NCI-H748 (cell line): ENCODE measurements at regions not wholly inside any gene's neighbourhood (a gene's known extent, or its start where the extent isn't known, plus 50 kb on each side); places are given as distances from the start of the nearest gene placed in this dataset.

Experiments
- DNase-seq: peaks from one replicate; lab custom pipeline; 2025; ENCODE audit not compliant: unreplicated experiment; lab: John Stamatoyannopoulos, UW

DNA sequence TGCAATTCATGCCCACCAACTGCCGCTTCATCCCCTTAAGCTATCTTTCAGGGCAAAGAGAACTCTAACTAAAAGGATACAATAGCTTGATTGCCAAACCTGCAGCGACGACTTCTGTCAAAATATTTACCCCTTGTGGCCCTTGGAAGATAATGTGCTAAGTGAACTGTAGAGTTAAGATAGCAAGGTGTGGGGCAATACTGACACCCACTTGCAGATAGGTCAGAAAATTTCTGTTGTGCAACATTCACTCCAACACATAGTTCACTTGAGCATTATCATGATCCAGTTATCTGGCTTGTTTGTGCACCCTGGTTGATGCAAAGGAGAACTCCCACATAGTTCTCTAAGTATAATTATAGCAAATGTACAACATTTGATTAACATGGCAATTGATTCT is 55.6 kb downstream of the RHOXF2B start:
- no peak for DNase-seq

DNA sequence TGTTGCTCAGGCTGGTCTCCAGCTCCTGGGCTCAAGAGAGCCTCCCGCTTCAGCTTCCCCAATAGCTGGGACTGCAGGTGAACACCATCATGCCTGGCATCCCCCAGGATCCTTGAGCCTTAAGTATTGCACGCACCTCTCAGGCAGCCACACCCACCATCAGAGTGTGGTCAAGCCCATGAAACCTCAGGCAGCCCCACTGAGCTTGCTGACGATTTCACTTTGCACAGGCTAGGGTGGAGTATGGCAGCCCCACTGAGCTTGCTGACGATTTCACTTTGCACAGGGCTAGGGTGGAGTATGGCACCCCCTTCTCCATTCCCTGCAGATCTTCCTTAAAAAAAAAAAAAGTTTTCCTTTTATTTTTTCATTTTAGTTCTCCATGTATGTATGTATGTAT is 57.2 kb downstream of the RHOXF2B start:
- DNase-seq = no peak

GRCh38 chrX:120016068-120016441 is 61.4 kb downstream of the RHOXF2B start:
- DNase-seq = peak; percentile 35

DNA sequence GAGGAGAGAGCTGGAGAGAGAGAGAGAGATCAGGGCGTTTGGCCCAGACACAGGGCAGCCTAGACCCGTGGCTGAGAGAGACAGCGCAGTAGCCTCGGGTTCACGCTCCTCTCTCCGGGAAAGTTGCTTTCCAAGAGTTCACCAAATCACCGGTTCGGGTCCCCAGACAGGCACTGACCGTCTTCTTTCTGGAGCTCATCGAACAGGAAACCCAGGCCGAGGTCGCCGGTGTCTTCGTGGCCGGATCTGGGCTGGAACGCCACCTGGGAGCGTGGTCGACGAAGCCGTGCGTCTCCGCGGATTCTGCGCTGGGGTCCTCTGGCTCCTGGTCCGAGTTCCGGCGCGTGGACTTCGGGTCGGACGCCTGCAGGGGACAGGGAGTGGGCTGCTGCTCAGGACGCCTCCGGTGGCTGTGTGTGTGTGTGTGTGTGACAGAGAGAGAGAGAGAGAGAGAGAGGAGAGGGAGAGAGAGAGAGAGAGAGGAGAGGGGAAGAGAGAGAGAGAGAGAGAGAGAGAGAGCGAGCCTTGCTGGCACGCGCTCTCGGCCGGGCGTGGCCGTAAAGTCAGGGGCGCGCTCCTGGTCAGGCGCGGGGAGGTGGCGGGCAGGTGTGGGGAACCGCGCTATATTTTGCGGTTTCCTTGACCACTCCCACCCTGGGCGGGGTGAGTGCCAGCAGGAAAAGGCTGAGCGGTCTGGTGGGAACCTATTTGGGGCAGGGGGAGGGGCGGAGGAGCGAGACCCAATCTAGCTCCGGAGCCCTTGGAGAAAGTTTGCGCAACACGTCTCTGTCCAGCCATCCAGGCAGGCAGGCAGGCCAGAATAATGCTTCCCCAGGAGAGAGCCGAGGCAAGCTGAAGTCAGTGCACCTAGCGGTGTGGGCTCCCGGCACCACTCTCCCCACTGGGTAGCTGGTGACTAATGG is 62.1 kb downstream of the RHOXF2B start:
- peak; percentile 48 for DNase-seq

DNA sequence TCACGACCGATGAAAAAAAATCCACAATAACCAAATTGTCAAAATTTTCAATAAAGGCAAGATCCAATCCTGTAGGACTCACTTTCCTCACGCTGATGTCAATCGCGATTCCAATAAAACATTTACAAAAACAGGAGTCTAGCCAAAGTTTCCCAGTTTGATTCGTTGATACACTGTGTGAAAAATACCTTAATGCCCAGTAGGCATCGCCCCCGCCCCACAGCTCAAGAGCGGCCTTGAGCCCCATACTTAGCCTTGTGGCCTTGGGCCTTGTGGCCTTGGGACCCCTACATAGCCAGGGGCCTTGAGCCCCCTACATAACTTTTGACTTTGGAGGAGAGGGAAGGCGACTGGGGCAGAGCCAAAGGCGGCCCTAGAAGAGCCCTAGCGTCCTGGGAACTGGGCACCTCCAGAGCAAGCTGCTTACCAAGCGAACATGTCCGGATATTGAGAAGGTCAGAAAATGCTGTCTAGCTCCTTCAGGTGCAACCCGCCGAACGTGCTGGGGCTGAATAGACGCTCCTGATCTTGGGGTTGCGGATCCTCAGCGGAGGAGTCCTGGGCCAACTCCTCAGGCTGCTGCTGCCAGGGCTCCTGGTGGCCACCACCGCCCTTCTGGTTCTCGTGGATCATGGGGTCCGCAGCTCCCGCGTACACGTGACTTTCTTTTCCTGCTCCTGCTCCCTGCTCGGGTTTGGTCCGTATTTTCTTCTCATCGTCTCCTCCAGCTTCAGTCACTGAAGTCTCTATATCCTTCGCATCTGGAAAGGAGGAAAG is 62.9 kb downstream of the RHOXF2B start:
- no peak for DNase-seq

- no peak for DNase-seq
Measured at GRCh38 chrX:120001787-120002186, 58.2 kb upstream of the NKAP start.

DNA sequence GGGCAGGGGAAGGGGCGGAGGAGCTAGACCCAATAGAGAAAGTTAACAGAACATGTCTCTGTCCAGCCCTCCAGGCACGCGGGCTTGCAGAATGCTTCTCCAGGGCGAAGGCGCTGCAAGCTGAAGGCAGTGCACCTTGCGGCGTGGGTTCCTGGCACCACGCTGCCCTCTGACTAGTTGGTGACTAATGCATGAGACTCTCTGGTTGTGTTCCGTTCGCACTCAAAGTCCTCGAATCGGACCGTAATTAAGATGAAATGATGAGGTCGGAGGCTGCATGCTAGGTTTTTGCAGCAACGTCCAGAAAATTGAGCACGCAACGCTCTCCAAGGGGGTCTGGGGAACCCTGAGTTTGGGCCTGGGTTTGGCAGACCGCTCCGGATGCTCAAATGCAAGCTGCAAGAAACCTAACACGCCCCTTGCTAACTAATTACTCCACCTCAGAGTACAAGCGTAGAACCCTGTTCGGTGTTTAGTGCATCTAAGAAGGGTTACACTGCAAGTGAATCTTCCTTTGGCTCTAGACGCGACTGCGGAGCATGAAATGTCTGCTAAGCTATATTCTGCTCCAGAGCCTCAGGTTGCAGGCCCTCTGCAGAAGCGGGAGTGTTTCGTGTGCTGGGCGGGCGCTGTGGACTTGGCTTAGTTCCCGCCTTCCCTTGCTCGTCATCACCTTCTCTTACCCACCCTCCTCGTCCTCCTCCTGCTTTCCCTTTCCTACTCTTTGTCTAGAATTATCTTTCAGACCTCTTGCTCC is 57.1 kb upstream of the NKAP start:
- no peak for DNase-seq

GRCh38 chrX:119999087-119999634 is 55.6 kb upstream of the NKAP start:
- DNase-seq = no peak

DNA sequence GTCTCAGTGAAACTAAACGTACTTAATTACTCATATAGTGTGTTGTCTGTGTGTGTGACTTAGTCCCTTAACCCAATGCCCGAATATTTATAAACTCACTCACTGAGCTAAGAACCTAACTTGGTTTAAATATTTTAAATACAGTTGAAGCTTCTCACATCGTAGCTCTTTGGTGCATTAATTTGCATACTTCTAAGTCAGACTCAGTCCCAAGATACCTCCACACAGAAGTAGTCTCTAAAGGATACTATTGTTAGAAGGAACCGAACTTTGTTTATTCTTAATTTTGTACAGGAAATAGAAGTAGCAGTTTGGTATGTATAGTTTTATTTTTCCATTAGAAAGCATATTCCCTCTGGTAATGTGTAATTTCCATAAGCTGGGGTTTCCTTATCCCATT is 54.0 kb upstream of the NKAP start:
- no peak for DNase-seq

DNA sequence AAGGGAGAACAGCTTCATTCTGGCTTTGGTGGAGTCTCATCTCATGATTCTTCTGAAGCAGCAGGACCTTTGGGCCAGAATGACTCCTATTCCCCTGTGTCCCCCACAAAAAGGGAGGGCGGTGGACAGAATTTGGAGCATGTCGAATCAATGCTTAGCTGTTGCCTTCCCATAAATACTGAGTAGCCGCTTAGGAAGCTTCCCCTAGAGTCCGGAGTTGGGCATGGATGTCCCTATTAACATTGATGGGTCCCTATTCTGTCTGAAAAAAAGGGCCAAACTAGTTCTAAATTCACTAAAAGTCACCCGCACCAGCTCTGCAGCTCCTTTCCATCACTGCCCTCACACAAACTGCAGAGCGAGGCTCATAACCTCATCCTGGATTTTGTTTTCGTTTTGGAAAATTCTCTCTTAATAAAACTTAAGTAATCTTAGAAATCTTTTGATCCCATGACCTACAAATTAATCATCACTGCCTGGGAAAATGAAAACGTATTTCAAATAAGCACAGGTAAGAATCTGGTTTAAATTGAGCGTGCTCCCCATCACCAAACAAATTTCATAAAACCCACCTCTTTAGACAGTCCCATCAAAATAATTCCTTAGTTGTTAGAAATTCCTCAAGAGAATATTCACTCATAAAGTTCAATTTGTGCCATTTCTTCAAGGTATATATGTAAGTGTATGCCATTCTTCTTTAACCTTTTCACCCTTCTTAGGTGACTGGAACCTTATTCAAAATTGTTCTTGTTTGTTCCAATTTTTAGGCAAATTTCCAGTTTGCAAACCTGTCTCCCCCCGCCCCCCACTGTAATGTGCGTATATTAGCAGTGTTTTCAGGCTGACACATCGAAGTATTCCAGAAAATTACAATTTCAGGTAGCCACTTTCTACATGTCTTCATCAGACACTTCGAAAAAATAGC is 53.3 kb upstream of the NKAP start:
- no peak for DNase-seq

- DNase-seq = no peak
Measured at GRCh38 chrX:119996069-119996468, 52.5 kb upstream of the NKAP start.
